ENCODE measurements at regions not wholly inside any gene's neighbourhood (a gene's known extent, or its start where the extent isn't known, plus 50 kb on each side); places are given as distances from the start of the nearest gene placed in this dataset.
"Not testable (repeated sequence)": the region's sequence is repeated elsewhere in the genome, so short reads cannot be mapped to it uniquely, and the experiment has no call there.

DNA sequence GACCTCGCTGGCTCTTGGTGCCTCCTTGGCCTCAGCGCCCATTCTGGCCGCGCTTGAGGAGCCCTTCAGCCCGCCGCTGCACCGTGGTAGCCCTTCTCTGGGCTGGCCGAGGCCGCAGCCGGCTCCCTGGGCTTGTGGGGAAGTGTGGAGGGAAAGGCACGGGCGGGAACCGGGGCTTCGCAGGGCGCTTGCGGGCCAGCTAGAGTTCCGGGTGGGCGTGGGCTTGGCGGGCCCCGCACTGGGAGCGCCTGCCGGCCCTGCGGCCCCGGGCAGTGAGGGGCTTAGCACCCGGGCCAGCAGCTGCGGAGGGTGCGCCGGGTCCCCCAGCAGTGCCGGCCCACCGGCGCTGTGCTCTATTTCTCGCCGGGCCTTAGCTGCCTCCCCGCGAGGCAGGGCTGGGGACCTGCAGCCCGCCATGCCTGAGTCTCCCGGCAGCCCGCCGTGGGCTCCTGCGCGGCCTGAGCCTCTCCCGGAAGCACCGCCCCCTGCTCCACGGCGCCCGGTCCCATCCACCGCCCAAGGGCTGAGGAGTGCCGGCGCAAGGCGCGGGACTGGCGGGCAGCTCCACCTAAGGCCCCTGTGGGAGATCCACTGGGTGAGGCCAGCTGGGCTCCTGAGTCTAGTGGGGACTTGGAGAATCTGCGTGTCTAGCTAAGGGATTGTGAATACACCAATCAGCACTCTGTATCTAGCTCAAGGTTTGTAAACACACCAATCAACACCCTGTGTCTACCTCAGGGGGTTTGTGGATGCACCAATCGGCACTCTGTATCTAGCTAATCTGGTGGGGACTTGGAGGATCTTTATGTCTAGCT lies 141.1 kb downstream of the SLCO4C1 start:
- H3K4me1 Mint-ChIP-seq; H3K36me3 Mint-ChIP-seq (ENCODE audit: low read depth); POLR2A ChIA-PET; H3K9me3 Mint-ChIP-seq; CTCF ChIA-PET; H3K27me3 Mint-ChIP-seq: not testable (repeated sequence)
- Mint-ChIP-seq H3K27ac (peak overlapping the region; percentile 25), H3K4me3 (peak overlapping the region; percentile 59)
- peak; percentile 6 for DNase-seq

DNA sequence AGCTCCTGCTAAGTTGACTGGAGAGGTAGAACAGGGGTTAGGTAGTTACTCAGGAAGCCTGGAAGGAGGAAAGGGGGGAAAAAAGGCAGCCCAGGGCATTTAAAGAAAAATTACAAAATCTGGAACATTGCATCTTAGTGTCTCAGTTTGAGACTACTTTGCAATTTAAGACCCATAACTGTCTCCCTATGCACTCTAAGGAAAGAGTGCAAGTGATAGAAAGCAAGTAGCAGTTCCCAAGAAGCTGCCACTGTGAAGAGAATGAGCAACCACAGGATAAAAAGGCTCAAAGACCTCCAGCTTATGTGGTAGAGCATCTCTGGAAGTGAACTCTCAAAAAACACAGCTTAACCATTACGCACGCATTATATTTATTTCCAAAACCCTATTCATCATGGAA lies 141.8 kb downstream of the SLCO4C1 start:
- Mint-ChIP-seq H3K4me1 (no peaks in the 10 kb centered on the region), H3K9me3 (no peaks in the 10 kb centered on the region), H3K4me3 (peak overlapping the region; percentile 59), H3K27me3 (no peaks in the 10 kb centered on the region), H3K36me3 (ENCODE audit: low read depth) (no peaks in the 10 kb centered on the region), H3K27ac (no peak overlapping the region)
- ChIA-PET CTCF (no interaction called here), POLR2A (no interaction called here)
- DNase-seq = no peak

DNA sequence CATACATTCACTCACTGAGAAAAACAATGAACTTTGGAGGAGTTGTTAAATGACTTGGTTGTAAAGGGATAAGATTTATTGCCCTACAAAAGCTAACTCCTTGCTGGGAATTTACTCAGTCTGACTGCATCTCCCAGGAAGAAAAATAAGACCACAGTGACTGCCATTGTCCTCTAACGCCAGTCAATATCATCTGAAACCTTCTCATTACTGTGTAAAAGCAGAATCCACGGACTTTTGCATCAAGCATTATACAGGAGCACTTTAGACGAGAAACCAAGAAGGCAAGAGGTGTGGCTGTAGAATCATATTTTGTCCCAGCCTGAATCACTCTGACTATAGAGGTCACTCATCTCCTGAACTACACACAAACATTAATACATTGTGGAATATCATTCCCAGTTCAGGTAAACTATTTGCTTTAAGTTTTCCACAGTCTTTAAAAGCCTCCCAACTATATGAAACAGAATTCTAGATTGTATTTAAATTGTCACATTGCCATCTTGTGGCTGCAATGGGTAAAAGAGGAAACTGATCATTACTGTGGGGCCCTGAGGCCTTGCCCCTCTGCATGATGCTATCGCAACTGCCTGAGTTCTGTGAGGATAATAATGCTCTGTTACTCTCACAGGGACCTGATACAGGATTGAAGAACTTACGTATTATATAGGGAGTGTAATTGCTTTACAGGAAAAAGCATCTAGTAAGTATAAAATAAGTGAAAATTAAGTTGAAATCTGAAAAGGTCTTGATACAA lies 142.9 kb downstream of the SLCO4C1 start:
- no peak overlapping the region for H3K27ac Mint-ChIP-seq
- CTCF ChIA-PET = no interaction called here
- no peak overlapping the region for H3K4me3 Mint-ChIP-seq
- no peaks in the 10 kb centered on the region for H3K36me3 Mint-ChIP-seq (ENCODE audit: low read depth)
- H3K4me1 Mint-ChIP-seq = no peaks in the 10 kb centered on the region
- POLR2A ChIA-PET = no interaction called here
- DNase-seq = peak; percentile 18
- no peaks in the 10 kb centered on the region for H3K9me3 Mint-ChIP-seq
- H3K27me3 Mint-ChIP-seq = no peaks in the 10 kb centered on the region

DNA sequence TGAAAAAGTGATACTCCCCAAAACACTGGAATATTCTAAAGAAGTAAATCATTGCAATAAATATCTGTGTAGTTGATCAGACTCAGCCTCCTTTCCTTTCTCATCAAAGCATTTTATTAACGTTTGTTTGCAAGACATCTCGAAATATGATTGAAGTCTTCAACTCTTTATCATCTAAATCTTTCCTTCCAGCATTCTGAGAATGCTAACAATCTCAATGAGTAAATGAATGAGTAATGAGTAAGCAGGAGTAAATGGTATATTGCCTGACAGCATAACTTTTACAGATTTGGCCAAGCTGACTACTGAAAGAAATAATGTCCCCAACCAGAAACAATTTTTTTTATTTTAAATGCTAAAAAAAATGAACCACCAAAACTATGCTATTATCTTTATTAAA lies 157.1 kb downstream of the SLCO4C1 start:
- no peaks in the 10 kb centered on the region for H3K36me3 Mint-ChIP-seq (ENCODE audit: low read depth)
- H3K9me3 Mint-ChIP-seq = no peaks in the 10 kb centered on the region
- DNase-seq = no peak
- CTCF ChIA-PET = no interaction called here
- no peak overlapping the region for H3K4me3 Mint-ChIP-seq
- H3K4me1 Mint-ChIP-seq = no peaks in the 10 kb centered on the region
- H3K27me3 Mint-ChIP-seq = no peaks in the 10 kb centered on the region
- H3K27ac Mint-ChIP-seq = no peak overlapping the region
- POLR2A ChIA-PET = no interaction called here

DNA sequence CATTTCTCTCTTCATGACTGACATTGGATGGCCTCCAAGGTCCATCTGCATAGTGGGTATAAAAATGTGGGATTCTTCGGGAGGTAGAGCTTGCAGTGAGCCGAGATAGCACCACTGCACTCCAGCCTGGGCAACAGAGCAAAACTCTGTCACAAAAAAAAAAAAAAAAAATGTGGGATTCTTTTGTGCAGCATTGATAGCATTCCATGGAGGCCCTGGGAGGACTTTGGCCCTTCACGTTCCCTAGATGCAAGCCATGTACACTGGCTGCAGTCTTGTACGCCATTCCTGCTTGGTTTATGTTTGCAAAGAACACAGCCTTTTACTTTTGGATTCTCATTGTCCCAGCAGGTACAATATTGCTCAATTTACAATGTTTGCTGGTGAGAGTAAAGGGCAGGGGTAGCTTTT lies 157.8 kb downstream of the SLCO4C1 start:
- DNase-seq = no peak
- H3K4me3 Mint-ChIP-seq = no peak overlapping the region
- H3K4me1 Mint-ChIP-seq = no peaks in the 10 kb centered on the region
- no peaks in the 10 kb centered on the region for H3K27me3 Mint-ChIP-seq
- no peaks in the 10 kb centered on the region for H3K36me3 Mint-ChIP-seq (ENCODE audit: low read depth)
- no peak overlapping the region for H3K27ac Mint-ChIP-seq
- ChIA-PET CTCF (no interaction called here), POLR2A (no interaction called here)
- no peaks in the 10 kb centered on the region for H3K9me3 Mint-ChIP-seq

DNA sequence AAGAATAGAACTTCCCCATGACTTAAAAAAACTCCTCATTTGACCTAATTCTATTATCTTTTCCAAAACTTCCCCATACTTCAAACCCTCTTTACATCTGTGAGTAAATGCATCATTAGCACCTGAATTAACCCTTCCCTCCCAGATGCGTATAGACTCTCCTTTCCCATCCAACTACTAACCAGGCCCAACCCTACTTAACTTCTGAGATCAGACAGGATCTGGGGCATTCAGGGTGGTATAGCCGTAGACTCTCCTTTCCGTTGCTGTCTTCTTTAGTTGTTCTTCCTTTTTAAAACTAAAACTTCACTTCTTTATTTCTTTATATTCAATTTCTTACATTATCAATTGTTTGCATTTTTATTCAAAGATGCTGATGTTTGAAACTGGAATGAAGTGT lies 165.2 kb downstream of the SLCO4C1 start:
- ChIA-PET POLR2A (no interaction called here), CTCF (no interaction called here)
- Mint-ChIP-seq H3K36me3 (ENCODE audit: low read depth) (no peaks in the 10 kb centered on the region), H3K27ac (no peak overlapping the region), H3K27me3 (no peaks in the 10 kb centered on the region), H3K9me3 (peaks cover 2% of the 10 kb centered on the region), H3K4me1 (no peaks in the 10 kb centered on the region), H3K4me3 (no peak overlapping the region)
- DNase-seq = no peak

DNA sequence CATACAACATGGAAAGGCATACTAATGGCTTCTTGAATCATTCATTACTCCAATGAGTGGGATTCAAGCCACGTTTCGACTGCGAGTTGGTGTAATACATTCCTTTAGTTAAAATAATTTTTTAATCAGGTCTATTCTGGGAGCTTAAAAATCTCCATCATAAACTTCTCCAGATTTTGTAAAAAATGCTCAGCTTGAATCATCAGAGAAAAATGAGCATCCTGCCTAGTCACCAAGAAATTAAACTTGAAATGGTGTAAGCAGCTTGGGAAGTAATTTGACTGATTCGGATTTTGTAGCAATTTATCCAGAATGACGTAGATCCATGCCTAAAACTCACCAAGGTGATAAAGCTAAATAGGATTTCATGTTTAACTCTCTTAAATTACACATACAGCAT lies 165.7 kb downstream of the SLCO4C1 start:
- H3K36me3 Mint-ChIP-seq (ENCODE audit: low read depth) = no peaks in the 10 kb centered on the region
- ChIA-PET POLR2A (no interaction called here), CTCF (no interaction called here)
- no peak for DNase-seq
- H3K27me3 Mint-ChIP-seq = no peaks in the 10 kb centered on the region
- H3K4me3 Mint-ChIP-seq = no peak overlapping the region
- H3K27ac Mint-ChIP-seq = no peak overlapping the region
- H3K4me1 Mint-ChIP-seq = no peaks in the 10 kb centered on the region
- H3K9me3 Mint-ChIP-seq = peaks cover 2% of the 10 kb centered on the region

DNA sequence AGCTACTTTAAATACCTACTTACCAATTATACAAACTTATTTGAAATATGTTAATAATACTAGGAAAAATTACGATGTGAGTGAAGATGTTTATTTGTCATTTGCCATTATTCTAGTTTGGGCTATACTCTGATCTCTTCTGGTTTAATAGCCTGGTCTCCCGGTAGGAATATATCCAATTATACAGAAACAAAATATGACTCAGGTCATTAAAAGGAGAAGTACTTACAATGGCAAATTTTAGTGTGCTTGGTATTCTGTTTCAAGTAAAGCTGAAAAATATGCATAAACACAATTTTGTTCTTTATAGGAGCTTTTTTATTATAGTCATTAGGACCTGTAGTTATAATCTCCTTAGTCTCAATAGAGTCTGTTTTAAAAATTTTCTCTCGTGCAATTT lies 176.8 kb downstream of the SLCO4C1 start:
- Mint-ChIP-seq H3K4me1 (no peaks in the 10 kb centered on the region), H3K36me3 (ENCODE audit: low read depth) (no peaks in the 10 kb centered on the region), H3K27me3 (no peaks in the 10 kb centered on the region), H3K9me3 (peaks cover 3% of the 10 kb centered on the region), H3K27ac (no peak overlapping the region), H3K4me3 (no peak overlapping the region)
- ChIA-PET POLR2A (interaction anchor here (0.7 kb wide), 1 partner anchor 427 kb away, joined by 3 read pairs; no protein-coding TSS in a partner anchor), CTCF (no interaction called here)
- DNase-seq = no peak

DNA sequence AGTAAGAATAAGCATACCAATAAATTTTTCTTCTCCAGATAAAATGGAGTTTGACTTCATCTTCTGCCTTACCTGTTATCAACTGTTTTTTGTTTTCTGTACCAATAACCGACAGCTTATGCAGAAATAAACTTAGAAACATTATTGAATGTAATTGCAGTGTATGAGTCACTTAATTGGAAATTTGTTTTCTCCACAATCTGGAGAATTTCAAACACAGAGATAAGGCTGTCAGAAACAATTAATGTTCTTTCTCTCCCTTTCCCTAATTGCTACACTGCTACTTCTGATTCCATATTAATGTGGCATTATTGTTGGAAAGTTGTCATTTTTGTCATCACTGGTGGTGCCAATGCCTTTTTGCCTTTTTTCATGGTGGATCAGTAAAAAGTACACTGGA lies 180.3 kb downstream of the SLCO4C1 start:
- no peak for DNase-seq
- Mint-ChIP-seq H3K36me3 (ENCODE audit: low read depth) (no peaks in the 10 kb centered on the region), H3K9me3 (peaks cover 3% of the 10 kb centered on the region), H3K27ac (no peak overlapping the region), H3K27me3 (no peaks in the 10 kb centered on the region), H3K4me1 (no peaks in the 10 kb centered on the region), H3K4me3 (no peak overlapping the region)
- CTCF ChIA-PET = no interaction called here
- POLR2A ChIA-PET = no interaction called here

DNA sequence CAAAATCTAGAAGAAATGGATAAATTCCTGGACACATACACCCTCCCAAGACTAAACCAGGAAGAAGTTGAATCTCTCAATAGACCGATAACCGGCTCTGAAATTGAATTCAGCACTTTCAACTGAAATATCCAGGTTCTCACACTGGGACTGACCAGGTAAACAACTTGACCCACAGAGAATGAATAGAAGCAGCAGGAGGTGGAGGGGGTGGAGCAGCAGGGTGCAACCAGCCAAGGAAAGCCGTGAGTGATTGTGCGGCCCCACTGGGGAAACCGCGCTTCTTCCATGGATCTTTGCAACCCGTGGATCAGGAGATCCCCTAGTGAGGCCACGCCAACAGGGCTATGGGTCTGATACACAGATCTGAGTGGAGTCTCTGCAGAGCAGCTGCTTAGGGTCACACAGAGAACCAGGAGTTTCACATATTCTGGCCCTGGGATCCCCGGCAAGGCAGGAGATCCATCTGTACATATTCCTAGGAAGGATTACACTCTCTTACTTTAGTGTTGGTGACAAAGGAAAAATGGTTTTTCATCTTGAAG lies 181.5 kb downstream of the SLCO4C1 start:
- Mint-ChIP-seq H3K4me3 (no peak overlapping the region), H3K27me3 (no peaks in the 10 kb centered on the region), H3K27ac (no peak overlapping the region), H3K9me3 (peaks cover 3% of the 10 kb centered on the region), H3K36me3 (ENCODE audit: low read depth) (no peaks in the 10 kb centered on the region), H3K4me1 (no peaks in the 10 kb centered on the region)
- ChIA-PET CTCF (no interaction called here), POLR2A (no interaction called here)
- DNase-seq = no peak

DNA sequence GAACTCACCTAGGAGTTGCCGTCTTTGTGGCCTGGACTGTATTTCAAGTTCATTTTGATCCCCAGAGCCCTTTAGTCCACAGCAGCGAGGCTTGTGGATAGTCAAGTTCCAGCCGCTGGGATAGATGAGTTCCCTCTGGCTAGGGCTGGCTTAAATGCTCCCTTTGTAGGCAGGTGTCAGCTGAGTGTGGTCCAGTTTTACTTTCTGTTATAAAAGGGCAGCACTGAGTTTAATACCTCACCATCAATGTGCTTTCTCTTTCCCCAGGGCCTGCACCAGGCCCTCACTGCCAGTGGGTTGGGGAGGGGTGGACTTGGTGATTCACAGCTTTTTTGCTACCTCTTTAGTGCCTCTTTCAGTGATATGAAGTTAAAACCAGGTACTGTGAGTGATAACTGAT lies 188.2 kb downstream of the SLCO4C1 start:
- no peak overlapping the region for H3K27ac Mint-ChIP-seq
- no peak overlapping the region for H3K4me3 Mint-ChIP-seq
- ChIA-PET POLR2A (no interaction called here), CTCF (no interaction called here)
- no peaks in the 10 kb centered on the region for H3K4me1 Mint-ChIP-seq
- DNase-seq = no peak
- H3K9me3 Mint-ChIP-seq = no peaks in the 10 kb centered on the region
- no peaks in the 10 kb centered on the region for H3K36me3 Mint-ChIP-seq (ENCODE audit: low read depth)
- H3K27me3 Mint-ChIP-seq = no peaks in the 10 kb centered on the region

DNA sequence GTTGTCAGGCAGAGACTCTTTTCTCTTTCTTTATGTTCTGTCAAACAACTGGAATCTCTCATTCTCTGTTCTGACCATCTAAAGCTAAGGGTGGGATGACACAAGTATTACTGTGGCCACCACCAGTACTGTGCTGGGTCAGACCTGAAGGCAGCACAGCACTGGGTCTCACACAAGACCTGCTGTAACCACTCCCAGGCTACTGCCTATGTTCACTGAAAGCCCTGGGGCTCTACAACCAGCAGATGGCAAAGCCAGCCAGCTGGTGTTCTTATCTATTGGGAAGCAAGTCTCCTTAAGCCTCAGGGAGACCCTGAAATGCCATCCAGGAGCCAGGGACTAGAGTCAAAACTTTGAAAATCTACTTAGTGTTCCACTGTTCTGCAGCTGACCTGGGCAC lies 189.5 kb downstream of the SLCO4C1 start:
- ChIA-PET POLR2A (no interaction called here), CTCF (no interaction called here)
- Mint-ChIP-seq H3K27me3 (no peaks in the 10 kb centered on the region), H3K4me1 (no peaks in the 10 kb centered on the region), H3K27ac (no peak overlapping the region), H3K36me3 (ENCODE audit: low read depth) (no peaks in the 10 kb centered on the region), H3K9me3 (no peaks in the 10 kb centered on the region), H3K4me3 (no peak overlapping the region)
- no peak for DNase-seq

DNA sequence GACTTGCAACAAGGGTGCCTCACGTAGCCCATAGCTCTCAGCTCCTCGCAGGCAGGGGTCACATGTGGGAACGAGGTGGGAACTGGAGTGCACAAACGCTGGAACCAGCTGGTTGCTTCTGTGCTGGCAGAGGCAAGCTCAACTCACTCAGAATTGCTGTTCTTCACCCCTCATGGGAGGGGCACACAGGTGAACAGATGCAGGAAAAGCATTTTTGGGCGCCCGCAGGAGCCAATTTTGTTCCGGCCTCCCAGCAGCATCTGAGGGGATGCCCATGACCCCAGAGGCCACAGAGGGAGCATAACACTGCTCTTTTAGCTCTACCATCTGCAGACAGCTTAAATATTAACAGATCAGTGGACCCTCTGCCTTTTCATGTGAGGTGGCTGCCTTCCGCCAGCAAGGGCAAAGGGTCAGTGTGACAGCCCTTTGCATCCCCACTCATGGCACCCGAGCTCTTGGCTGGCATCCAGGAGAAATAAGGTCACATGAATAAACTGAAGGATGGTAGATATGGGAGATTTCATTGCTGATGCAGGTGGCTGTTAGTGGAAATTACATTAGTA lies 196.2 kb downstream of the SLCO4C1 start:
- no peak overlapping the region for H3K27ac Mint-ChIP-seq
- ChIA-PET POLR2A (no interaction called here), CTCF (interaction anchor here (0.6 kb wide), 2 partner anchors 17 to 146 kb away, joined by 3 to 4 read pairs; no protein-coding TSS in a partner anchor)
- no peaks in the 10 kb centered on the region for H3K4me1 Mint-ChIP-seq
- H3K4me3 Mint-ChIP-seq = no peak overlapping the region
- H3K36me3 Mint-ChIP-seq (ENCODE audit: low read depth) = no peaks in the 10 kb centered on the region
- no peaks in the 10 kb centered on the region for H3K9me3 Mint-ChIP-seq
- no peak for DNase-seq
- H3K27me3 Mint-ChIP-seq = no peaks in the 10 kb centered on the region
